HCT116 (cell line): ENCODE measurements at regions not wholly inside any gene's neighbourhood (a gene's known extent, or its start where the extent isn't known, plus 50 kb on each side); places are given as distances from the start of the nearest gene placed in this dataset.

ENCODE experiments used
- ATAC-seq: fragments of 200-7000 bp; cut with Tn5 transposase; 2 replicates; pipeline ENCODE4 v1.9.1; 2020; ENCODE audit warnings: mild to moderate bottlenecking, moderate library complexity
- BruUV-seq: library from RNA; stranded (reverse); fragments of 400-500 nt; replicated peaks from 2 replicates; lab custom pipeline; 2021; lab: Mats Ljungman, UMichigan
- CTCF ChIA-PET: fragments of 300-600 bp; sonication (Branson Sonifier 250); formaldehyde crosslinking; loops from one replicate; lab custom pipeline; 2021; ENCODE audit warnings: antibody characterized with exemption; lab: Charles Lee
- POLR2A ChIA-PET: fragments of 300-600, 350-600 bp; sonication (Branson Sonifier 250); formaldehyde crosslinking; loops from one replicate; lab custom pipeline; 2021; ENCODE audit warnings: antibody characterized with exemption; lab: Charles Lee
- RAD21 ChIA-PET, 2 experiments: fragments of 300-600 bp; sonication (Branson Sonifier 250); formaldehyde crosslinking; loops; one replicate each; lab custom pipeline; 2023; ENCODE audit warnings: low total read pairs in 2 of 2; ENCODE audit not compliant: uncharacterized antibody in 2 of 2, unreplicated experiment in 2 of 2, low non-redundant PET in 1 of 2; lab: Charles Lee
- DNase-seq: peaks from one replicate; pipeline ENCODE4 v3.0.0-alpha.2; 2010; ENCODE audit warnings: low read depth, low spot score
- H2AFZ ChIP-seq: fragments of 200-600 bp; shearing (Covaris generic), sonication (generic); 2 replicates; pipeline ENCODE4 v1.6.1; 2017; ENCODE audit warnings: low read depth, mixed run types, mixed read lengths, antibody characterized with exemption, low read length; ENCODE audit not compliant: poor library complexity, severe bottlenecking
- H3K27ac ChIP-seq: 2 replicates; pipeline ENCODE4 v1.5.1; 2012; ENCODE audit warnings: low read depth, low read length
- H3K27me3 ChIP-seq: fragments of 200-600 bp; sonication (generic); 2 replicates; pipeline ENCODE4 v1.6.1; 2016; ENCODE audit warnings: mixed run types, low read length, mixed read lengths; ENCODE audit not compliant: insufficient read depth
- H3K36me3 ChIP-seq, 2 experiments: fragments of 200-500 bp in 1 of 2; fragments of 200-600 bp in 1 of 2; sonication (Bioruptor generic) in 1 of 2; sonication (generic) in 1 of 2; 2 replicates each; pipeline versions ENCODE4 v1.5.1 to v1.6.1; 2014 to 2016; ENCODE audit warnings: low read length in 2 of 2, inconsistent platforms in 1 of 2, mixed read lengths in 1 of 2, mixed run types in 1 of 2; ENCODE audit not compliant: insufficient read depth in 2 of 2, control insufficient read depth in 1 of 2
- H3K4me1 ChIP-seq, 2 experiments: fragments of 200-600 bp in 1 of 2; sonication (generic) in 1 of 2; 2 replicates each; pipeline versions ENCODE4 v1.5.1 to v1.6.1; 2012 to 2017; ENCODE audit warnings: low read length in 2 of 2, inconsistent platforms in 1 of 2, mild to moderate bottlenecking in 1 of 2, mixed read lengths in 1 of 2, mixed run types in 1 of 2, moderate library complexity in 1 of 2; ENCODE audit not compliant: insufficient read depth in 2 of 2, control insufficient read depth in 1 of 2
- H3K4me2 ChIP-seq: fragments of 200-600 bp; sonication (generic); 2 replicates; pipeline ENCODE4 v1.6.1; 2017; ENCODE audit warnings: mixed run types, low read length, mixed read lengths
- H3K4me3 ChIP-seq, 2 experiments: fragments of 200-600 bp in 1 of 2; sonication (generic) in 1 of 2; replicated peaks in 1 of 2; 2 replicates each; pipeline ENCODE4 v1.5.1; 2011 to 2016; ENCODE audit warnings: low read length in 2 of 2, control low read depth in 1 of 2, low read depth in 1 of 2, mild to moderate bottlenecking in 1 of 2, mixed read lengths in 1 of 2, mixed run types in 1 of 2
- H3K79me2 ChIP-seq: fragments of 200-600 bp; sonication (generic); 2 replicates; pipeline ENCODE4 v1.6.1; 2017; ENCODE audit warnings: mild to moderate bottlenecking, mixed run types, low read length, moderate library complexity, mixed read lengths; ENCODE audit not compliant: insufficient read depth
- H3K9ac ChIP-seq: fragments of 200-600 bp; sonication (generic); 2 replicates; pipeline ENCODE4 v1.6.1; 2016; ENCODE audit warnings: low read length, mixed read lengths
- H3K9me2 ChIP-seq: fragments of 200-600 bp; sonication (generic), shearing (Covaris generic); 2 replicates; pipeline ENCODE4 v1.6.1; 2017; ENCODE audit warnings: mixed run types, mild to moderate bottlenecking, moderate library complexity; ENCODE audit not compliant: insufficient read depth
- H3K9me3 ChIP-seq, 2 experiments: fragments of 200-500 bp in 1 of 2; fragments of 200-600 bp in 1 of 2; sonication (Bioruptor generic) in 1 of 2; sonication (generic) in 1 of 2; 2 replicates each; pipeline ENCODE4 v1.6.1; 2014 to 2017; ENCODE audit warnings: low read length in 2 of 2, mixed read lengths in 2 of 2, inconsistent platforms in 1 of 2, low read depth in 1 of 2, mild to moderate bottlenecking in 1 of 2, mixed run types in 1 of 2, moderate library complexity in 1 of 2; ENCODE audit not compliant: control insufficient read depth in 1 of 2, insufficient read depth in 1 of 2
- H4K20me1 ChIP-seq: fragments of 200-600 bp; sonication (generic), shearing (Covaris generic); 2 replicates; pipeline ENCODE4 v1.6.1; 2017; ENCODE audit warnings: mixed run types, mild to moderate bottlenecking, moderate library complexity; ENCODE audit not compliant: insufficient read depth
- ATF3 ChIP-seq: IDR thresholded peaks from 2 replicates; pipeline ENCODE4 v1.6.1; 2012
- CTCF ChIP-seq, 3 experiments: fragments of 200-600 bp in 1 of 3; sonication (generic) in 1 of 3; IDR thresholded peaks in 2 of 3; conservative IDR thresholded peaks in 1 of 3; 2 replicates each; pipeline ENCODE4 v1.5.1; 2012 to 2017; ENCODE audit warnings: low read depth in 2 of 3, low read length in 2 of 3, antibody characterized with exemption in 1 of 3, borderline replicate concordance in 1 of 3, control low read depth in 1 of 3, mild to moderate bottlenecking in 1 of 3, mixed read lengths in 1 of 3, mixed run types in 1 of 3, moderate library complexity in 1 of 3; ENCODE audit not compliant: insufficient read depth in 1 of 3
- EGR1 ChIP-seq: IDR thresholded peaks from 2 replicates; pipeline ENCODE4 v1.6.1; 2012; ENCODE audit warnings: low read depth
- EZH2 ChIP-seq: fragments of 200-600 bp; sonication (generic); IDR thresholded peaks from 2 replicates; pipeline ENCODE4 v1.6.1; 2017; ENCODE audit warnings: antibody characterized with exemption, mixed run types
- EZH2phosphoT487 ChIP-seq: fragments of 200-600 bp; IDR thresholded peaks from 2 replicates; pipeline ENCODE4 v1.6.1; 2018; ENCODE audit warnings: antibody characterized with exemption, borderline replicate concordance
- FOSL1 ChIP-seq: IDR thresholded peaks from 2 replicates; pipeline ENCODE4 v1.6.1; 2012; ENCODE audit warnings: low read depth
- JUND ChIP-seq: IDR thresholded peaks from 2 replicates; pipeline ENCODE4 v1.6.1; 2012
- SIN3A ChIP-seq: IDR thresholded peaks from 2 replicates; pipeline ENCODE4 v1.6.1; 2012; ENCODE audit warnings: low read depth
- YY1 ChIP-seq: IDR thresholded peaks from 2 replicates; pipeline ENCODE4 v1.6.1; 2011; ENCODE audit warnings: low read length, low read depth, moderate library complexity, mild to moderate bottlenecking; ENCODE audit not compliant: insufficient replicate concordance; ENCODE audit errors: extremely low read depth
- ZNF274 ChIP-seq: fragments of 200-500 bp; sonication (Bioruptor generic); IDR thresholded peaks from 2 replicates; pipeline ENCODE4 v1.6.1; 2014; ENCODE audit warnings: mild to moderate bottlenecking, low read depth, low read length, inconsistent platforms
- intact Hi-C: fragments of 100-400 bp; cut with micrococcal nuclease; formaldehyde crosslinking; loops from 2 replicates; pipeline ENCODE4 v1.10.0; 2022

- H3K9ac ChIP-seq: no peak overlapping the region
- H4K20me1 ChIP-seq: no peaks in the 10 kb centered on the region
- H3K9me2 ChIP-seq: no peaks in the 10 kb centered on the region
- H3K27ac ChIP-seq: no peak overlapping the region
- ChIA-PET CTCF (no interaction called here), RAD21 (no interaction called here), POLR2A (no interaction called here)
- H3K4me2 ChIP-seq: no peak overlapping the region
- no peak overlapping the region for H3K4me3 ChIP-seq
- H3K36me3 ChIP-seq: no peaks in the 10 kb centered on the region
- H2AFZ ChIP-seq: no peak overlapping the region
- BruUV-seq: no TSS peak
- intact Hi-C loops: no loop called here
- H3K27me3 ChIP-seq: no peaks in the 10 kb centered on the region
- TF ChIP-seq ATF3: no peak
- TF ChIP-seq FOSL1: no peak
- TF ChIP-seq CTCF (IDR thresholded peaks at IDR 0.05 in 2 of 3, conservative IDR thresholded peaks at IDR 0.05 in 1 of 3; ENCODE audit: borderline replicate concordance in 1 of 3, insufficient read depth in 1 of 3, low read depth in 2 of 3, low read length in 2 of 3): no peak
- TF ChIP-seq YY1: no peak
- no peak for TF ChIP-seq SIN3A
- no peak for TF ChIP-seq EGR1
- TF ChIP-seq EZH2: no peak
- TF ChIP-seq EZH2phosphoT487: no peak
- TF ChIP-seq JUND: no peak
- TF ChIP-seq ZNF274: no peak
- TF ChIP-seq, all 23 proteins: peak for 0
- ATAC-seq (no peak), DNase-seq (no peak)
- H3K4me1 ChIP-seq: no peaks in the 10 kb centered on the region
- H3K9me3 ChIP-seq: peaks cover 0 to 3% of the 10 kb centered on the region in 2 experiments; a peak in 1 of 4 replicates
- no peaks in the 10 kb centered on the region for H3K79me2 ChIP-seq
These were observed 143.3 kb upstream of the KCNIP4 start for GRCh38 chr4:22091906-22092305.
